ENCODE measurements at regions not wholly inside any gene's neighbourhood (a gene's known extent, or its start where the extent isn't known, plus 50 kb on each side); places are given as distances from the start of the nearest gene placed in this dataset.
"Not testable (repeated sequence)": the region's sequence is repeated elsewhere in the genome, so short reads cannot be mapped to it uniquely, and the experiment has no call there.

DNA sequence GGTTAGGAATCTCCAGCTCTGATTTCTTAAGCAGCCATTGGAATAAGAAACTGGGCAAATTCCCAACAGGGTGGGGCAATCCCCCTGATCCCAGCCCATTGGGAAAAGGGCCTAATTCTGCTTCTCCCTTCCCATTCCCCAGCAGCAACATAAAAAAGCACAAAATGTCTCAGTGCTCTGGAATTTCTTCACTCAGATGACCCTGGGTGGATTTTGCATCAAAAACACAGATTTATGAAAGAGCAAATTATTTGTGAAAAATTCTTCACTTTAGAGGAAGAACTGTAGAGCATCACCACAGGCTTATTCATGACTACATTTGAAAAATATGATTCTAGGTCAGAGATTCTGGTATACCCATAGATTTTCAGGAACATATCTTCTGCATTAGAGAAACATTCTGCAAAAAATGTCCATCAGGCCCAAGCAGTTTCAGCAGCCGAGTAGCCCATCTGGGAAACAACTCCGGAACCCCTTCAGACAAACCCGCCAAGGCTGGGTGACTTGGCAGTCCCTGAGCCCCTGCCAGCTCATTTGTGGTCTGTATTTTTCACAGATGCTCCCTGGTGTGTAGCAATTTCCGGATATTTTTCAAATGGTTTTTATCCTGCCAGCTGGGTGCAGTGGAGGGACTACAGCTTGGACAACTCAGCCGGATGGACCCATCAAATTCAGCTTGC, 102.1 kb upstream of the RANBP3L start:
- peaks cover 26% of the 10 kb centered on the region for H3K27me3 Mint-ChIP-seq (ENCODE audit: unreplicated experiment)
- TF ChIP-seq CTCF (IDR thresholded peaks at IDR 0.05; ENCODE audit: unreplicated experiment), result no peak
- H3K4me3 Mint-ChIP-seq (ENCODE audit: low read depth, unreplicated experiment), result no peak overlapping the region
- CTCF ChIA-PET, result interaction anchor here (0.6 kb wide), 1 partner anchor 11 kb away, joined by 8 read pairs; no protein-coding TSS in a partner anchor
- H3K4me1 Mint-ChIP-seq (ENCODE audit: low read depth, unreplicated experiment), result no peaks in the 10 kb centered on the region
- no peak overlapping the region for H3K27ac Mint-ChIP-seq (ENCODE audit: unreplicated experiment)
- DNase-seq, result no peak
- BruUV-seq (replicated peaks), result no TSS peak
- no peaks in the 10 kb centered on the region for H3K9me3 Mint-ChIP-seq (ENCODE audit: low read depth, unreplicated experiment)
- intact Hi-C loops (cut with micrococcal nuclease; ENCODE audit: unreplicated experiment), result no loop called here
- H3K36me3 Mint-ChIP-seq (ENCODE audit: insufficient read depth, unreplicated experiment), result no peaks in the 10 kb centered on the region

GRCh38 chr5:36406023-36406422, 104.3 kb upstream of the RANBP3L start:
- Mint-ChIP-seq H3K36me3 (ENCODE audit: insufficient read depth, unreplicated experiment) (no peaks in the 10 kb centered on the region), H3K9me3 (ENCODE audit: low read depth, unreplicated experiment) (no peaks in the 10 kb centered on the region), H3K27me3 (ENCODE audit: unreplicated experiment) (peaks cover 41% of the 10 kb centered on the region), H3K4me1 (ENCODE audit: low read depth, unreplicated experiment) (no peaks in the 10 kb centered on the region), H3K4me3 (ENCODE audit: low read depth, unreplicated experiment) (no peak overlapping the region), H3K27ac (ENCODE audit: unreplicated experiment) (no peak overlapping the region)
- no peak for DNase-seq
- TF ChIP-seq CTCF (IDR thresholded peaks at IDR 0.05; ENCODE audit: unreplicated experiment), result no peak
- no TSS peak for BruUV-seq (replicated peaks)
- intact Hi-C loops (cut with micrococcal nuclease; ENCODE audit: unreplicated experiment), result no loop called here
- CTCF ChIA-PET, result no interaction called here

- no peaks in the 10 kb centered on the region for H3K9me3 Mint-ChIP-seq (ENCODE audit: low read depth, unreplicated experiment)
- no peak overlapping the region for H3K4me3 Mint-ChIP-seq (ENCODE audit: low read depth, unreplicated experiment)
- H3K4me1 Mint-ChIP-seq (ENCODE audit: low read depth, unreplicated experiment), result no peaks in the 10 kb centered on the region
- DNase-seq, result no peak
- intact Hi-C loops (cut with micrococcal nuclease; ENCODE audit: unreplicated experiment), result no loop called here
- no peak for TF ChIP-seq CTCF (IDR thresholded peaks at IDR 0.05; ENCODE audit: unreplicated experiment)
- CTCF ChIA-PET, result no interaction called here
- BruUV-seq (replicated peaks), result no TSS peak
- no peak overlapping the region for H3K27ac Mint-ChIP-seq (ENCODE audit: unreplicated experiment)
- H3K27me3 Mint-ChIP-seq (ENCODE audit: unreplicated experiment), result peaks cover 43% of the 10 kb centered on the region
- H3K36me3 Mint-ChIP-seq (ENCODE audit: insufficient read depth, unreplicated experiment), result no peaks in the 10 kb centered on the region
Measured at GRCh38 chr5:36407396-36407795, 105.7 kb upstream of the RANBP3L start.

GRCh38 chr5:36409711-36410110, 108.0 kb upstream of the RANBP3L start:
- not testable (repeated sequence) for H3K9me3 Mint-ChIP-seq (ENCODE audit: low read depth, unreplicated experiment); H3K4me3 Mint-ChIP-seq (ENCODE audit: low read depth, unreplicated experiment); H3K4me1 Mint-ChIP-seq (ENCODE audit: low read depth, unreplicated experiment); H3K27ac Mint-ChIP-seq (ENCODE audit: unreplicated experiment); DNase-seq; H3K36me3 Mint-ChIP-seq (ENCODE audit: insufficient read depth, unreplicated experiment); BruUV-seq (replicated peaks)
- H3K27me3 Mint-ChIP-seq (ENCODE audit: unreplicated experiment), result peaks cover 57% of the 10 kb centered on the region
- CTCF ChIA-PET, result interaction anchor here (1.2 kb wide), 1 partner anchor 283 kb away, joined by 5 read pairs; no protein-coding TSS in a partner anchor
- intact Hi-C loops (cut with micrococcal nuclease; ENCODE audit: unreplicated experiment), result loop anchor here (5.0 kb wide), 1 partner anchor 198 kb away; the partner anchor contains the start of gene SLC1A3

- H3K36me3 Mint-ChIP-seq (ENCODE audit: insufficient read depth, unreplicated experiment); CTCF ChIA-PET; H3K4me1 Mint-ChIP-seq (ENCODE audit: low read depth, unreplicated experiment); H3K9me3 Mint-ChIP-seq (ENCODE audit: low read depth, unreplicated experiment); H3K27ac Mint-ChIP-seq (ENCODE audit: unreplicated experiment); BruUV-seq (replicated peaks); H3K4me3 Mint-ChIP-seq (ENCODE audit: low read depth, unreplicated experiment); DNase-seq: not testable (repeated sequence)
- intact Hi-C loops (cut with micrococcal nuclease; ENCODE audit: unreplicated experiment), result loop anchor here (5.0 kb wide), 1 partner anchor 197 kb away; the partner anchor contains the start of gene SLC1A3
- peaks cover 57% of the 10 kb centered on the region for H3K27me3 Mint-ChIP-seq (ENCODE audit: unreplicated experiment)
Measured at GRCh38 chr5:36410672-36411071, 109.0 kb upstream of the RANBP3L start.
